ENCODE measurements at regions not wholly inside any gene's neighbourhood (a gene's known extent, or its start where the extent isn't known, plus 50 kb on each side); places are given as distances from the start of the nearest gene placed in this dataset.
"Not testable (repeated sequence)": the region's sequence is repeated elsewhere in the genome, so short reads cannot be mapped to it uniquely, and the experiment has no call there.

DNA sequence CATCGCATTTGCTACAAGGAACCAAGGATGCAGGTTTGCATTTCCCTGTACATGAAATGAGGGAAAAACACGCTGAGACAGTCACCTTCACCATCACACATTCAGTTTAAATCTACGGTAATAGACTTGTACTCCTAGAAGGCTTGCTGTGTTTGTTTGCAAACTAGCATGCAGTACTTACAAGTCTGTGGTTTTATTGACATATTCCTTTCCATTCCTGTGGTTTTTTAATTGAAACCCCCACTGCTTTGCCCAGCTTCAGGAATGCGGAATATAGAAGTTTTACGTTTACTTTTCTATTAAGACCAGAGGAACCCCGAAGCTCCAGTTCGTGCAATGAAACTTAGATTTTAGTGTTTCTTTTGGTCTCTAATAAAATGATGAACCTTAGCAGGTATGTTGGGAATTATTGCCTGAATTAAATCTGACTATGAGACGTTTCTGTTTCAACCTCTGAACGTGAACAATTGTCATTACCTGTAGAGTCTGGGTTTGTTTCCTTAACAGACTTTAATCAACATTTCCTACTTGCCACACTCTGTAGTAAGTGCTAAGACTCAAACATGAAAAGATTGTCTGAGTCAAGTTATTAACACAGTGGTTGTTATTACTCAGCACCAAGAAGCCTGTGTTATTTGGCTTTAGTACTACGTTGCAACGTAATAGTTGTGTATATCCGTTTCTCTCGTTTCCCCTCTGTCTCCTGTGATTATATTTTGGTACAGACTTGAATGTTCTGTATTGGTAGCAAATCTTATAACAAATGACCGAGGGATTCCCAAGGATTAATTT lies 793.3 kb upstream of the GOT2 start:
- DNase-seq (ENCODE audit: low read depth) = no peak

DNA sequence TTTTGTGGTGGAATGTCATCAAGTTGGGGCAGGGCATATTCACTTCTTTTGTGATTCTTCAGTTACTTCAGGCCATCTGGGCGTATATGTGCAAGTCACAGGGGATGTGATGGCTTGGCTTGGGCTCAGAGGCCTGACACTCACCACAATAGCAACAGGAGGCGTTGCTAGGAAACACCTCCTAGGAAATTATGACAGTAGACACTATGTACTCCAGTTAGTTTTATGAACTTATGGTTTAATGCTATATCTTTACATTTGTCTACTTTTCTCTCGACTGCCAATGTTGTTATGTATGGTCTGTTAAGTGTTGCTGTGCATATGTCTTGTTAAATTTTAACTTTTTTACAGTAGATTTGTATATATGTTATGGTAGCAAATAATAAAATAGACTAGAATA lies 788.7 kb upstream of the GOT2 start:
- no peak for DNase-seq (ENCODE audit: low read depth)

DNA sequence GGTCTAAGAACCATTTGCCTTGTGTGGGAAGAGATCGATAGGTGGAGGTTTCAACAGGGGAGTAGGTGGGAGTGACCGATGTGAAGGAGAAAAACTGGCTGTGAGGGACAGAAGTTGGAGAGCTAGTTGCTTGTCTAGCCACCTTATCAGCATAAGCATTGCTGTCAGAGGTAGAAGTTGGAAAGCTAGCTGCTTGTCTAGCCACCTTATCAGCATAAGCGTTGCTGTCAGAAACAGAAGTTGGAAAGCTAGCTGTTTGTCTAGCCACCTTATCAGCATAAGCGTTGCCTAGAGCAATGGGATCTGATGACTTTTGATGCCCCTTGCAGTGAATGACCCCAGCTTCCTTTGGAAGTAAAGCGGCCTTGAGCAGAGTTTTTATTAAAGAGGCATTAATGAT lies 784.6 kb upstream of the GOT2 start:
- DNase-seq (ENCODE audit: low read depth) = not testable (repeated sequence)

DNA sequence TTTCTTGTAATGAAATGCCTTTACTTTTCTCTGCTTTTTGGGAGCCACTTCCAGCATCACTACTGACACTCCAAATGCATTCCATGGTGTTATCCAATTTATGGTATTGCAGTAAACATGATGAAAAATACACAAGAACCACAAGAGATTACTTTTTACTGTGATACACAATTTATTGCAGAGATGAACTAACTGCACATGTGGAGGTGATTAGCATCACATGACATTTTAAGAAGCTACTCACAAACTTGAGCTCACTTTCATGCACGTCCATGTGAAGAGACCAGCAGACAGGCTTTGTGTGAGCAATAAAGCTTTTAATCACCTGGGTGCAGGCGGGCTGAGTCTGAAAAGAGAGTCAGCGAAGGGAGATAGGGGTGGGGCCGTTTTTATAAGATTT lies 780.5 kb upstream of the GOT2 start:
- no peak for DNase-seq (ENCODE audit: low read depth)

DNA sequence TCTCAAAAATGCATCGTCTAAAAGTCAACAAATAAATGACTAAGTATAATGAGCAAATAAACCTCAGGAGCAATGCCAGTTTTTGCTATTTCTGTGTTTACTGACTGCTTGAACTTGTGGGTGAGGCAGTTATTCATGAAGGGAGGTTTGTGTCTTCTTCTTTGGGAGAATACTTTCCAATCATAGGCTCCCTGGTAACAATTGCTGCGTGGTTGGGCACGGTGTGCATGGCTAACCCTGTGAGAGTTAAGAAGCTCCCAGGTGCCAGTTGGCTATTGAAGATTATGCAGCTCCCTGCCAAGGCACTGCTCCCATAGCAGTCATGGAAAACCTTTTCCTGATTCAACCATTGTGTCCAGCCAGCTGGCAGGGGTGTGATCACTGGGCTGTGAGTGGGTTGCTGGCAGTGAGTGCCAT lies 775.9 kb upstream of the GOT2 start:
- no peak for DNase-seq (ENCODE audit: low read depth)

DNA sequence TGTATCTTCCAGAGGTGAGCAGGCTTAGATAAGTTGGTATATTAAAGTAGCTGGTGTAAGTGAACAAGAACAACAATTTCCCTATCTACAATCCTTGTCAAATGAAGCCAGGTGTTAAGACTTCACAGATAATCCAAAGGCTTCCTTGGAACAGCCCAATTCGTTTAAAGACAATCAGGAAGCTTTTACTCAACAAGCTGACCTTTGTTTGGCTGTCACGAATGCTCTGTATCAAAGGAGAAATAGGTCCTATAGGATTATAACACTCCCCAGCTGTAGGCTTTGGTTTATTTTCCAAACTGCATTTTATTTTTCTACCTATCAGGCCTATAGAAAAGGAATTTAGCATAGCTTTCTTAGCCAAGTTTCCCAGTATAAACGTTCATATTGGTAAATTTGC lies 766.5 kb upstream of the GOT2 start:
- no peak for DNase-seq (ENCODE audit: low read depth)

DNA sequence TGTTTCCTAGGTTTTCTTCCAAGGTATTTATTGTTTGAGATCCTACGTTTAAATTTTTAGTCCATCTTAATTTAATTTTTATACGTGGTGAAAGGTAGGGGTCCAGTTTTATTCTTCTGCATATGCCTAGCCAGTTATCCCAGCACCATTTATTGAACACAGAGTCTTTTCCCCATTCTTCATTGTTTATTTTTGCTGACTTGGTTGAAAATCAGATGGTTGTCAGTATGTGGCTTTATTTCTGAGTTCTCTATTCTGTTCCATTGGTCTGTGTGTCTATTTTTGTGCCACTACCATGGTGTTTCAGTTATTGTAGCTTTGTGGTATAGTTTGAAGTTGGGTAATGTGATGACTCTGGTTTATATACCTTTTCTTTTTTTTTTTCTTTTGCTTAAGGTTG lies 753.0 kb upstream of the GOT2 start:
- no peak for DNase-seq (ENCODE audit: low read depth)

DNA sequence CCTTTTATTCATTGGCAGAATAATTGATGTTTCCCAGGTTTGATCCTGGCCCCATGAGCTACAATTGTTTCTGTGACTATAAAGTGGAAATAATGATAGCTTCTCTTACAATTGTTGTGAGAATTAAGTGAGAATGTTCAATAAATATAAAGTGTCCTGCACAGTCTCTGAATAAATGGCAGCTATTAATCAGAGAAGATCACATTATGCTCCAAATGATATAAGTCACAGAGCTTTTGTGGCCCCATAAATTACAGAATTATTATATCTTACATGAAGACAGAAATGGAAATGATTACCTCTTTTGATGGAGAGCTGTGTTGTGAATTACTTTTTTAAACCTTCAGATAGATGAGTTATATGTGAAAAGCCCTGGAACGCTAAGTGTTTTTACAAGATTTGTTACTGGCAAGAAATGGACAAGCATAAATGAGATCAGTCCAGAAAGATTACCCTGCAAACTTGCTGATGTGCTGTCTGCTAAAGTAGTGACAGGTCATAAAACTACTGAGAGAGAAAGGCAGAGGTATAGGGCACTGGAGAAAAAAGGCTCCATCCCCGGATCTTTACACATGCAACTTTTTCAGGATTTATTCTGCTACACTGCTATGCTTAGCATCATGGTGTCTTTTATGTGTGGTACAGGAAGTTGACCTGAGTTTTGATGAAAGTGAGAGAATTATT lies 750.9 kb upstream of the GOT2 start:
- no peak for DNase-seq (ENCODE audit: low read depth)

DNA sequence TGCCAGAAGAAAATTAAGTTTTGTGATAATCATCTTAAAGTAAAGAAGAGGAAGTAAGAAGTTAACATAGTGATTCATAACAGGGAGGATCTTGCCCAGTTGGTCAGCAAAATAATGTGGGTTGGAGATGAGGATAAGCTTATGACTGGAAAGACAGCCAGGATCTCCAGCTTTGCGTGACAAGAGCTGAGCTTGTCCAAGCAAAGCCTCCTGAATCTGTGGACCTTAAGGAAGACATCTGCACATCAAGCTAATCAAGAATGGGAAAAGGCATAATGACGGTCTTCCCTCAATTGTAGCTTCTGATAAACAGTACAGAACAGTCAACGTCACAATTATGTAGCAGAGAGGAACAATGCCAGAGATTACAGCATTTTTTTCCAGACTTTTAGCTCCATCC lies 744.7 kb upstream of the GOT2 start:
- no peak for DNase-seq (ENCODE audit: low read depth)

DNA sequence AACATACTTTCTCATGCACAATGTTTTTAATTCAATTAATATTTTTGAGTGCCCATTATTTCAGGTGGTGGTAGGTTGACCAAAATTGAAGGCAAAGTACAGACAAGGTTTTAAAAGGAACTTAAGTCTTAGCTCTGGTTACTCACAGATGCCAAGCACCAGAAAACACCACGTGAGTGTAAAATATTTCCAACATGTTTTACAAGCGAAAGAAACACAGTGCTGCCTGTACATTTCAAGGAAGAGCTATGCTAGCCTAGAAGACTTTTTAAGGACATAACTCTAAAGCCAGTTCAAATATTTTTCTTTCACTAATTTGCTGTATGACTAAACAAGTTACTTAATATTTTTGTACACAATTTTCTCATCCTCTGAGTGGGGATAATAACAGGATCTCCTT lies 736.4 kb upstream of the GOT2 start:
- no peak for DNase-seq (ENCODE audit: low read depth)

DNA sequence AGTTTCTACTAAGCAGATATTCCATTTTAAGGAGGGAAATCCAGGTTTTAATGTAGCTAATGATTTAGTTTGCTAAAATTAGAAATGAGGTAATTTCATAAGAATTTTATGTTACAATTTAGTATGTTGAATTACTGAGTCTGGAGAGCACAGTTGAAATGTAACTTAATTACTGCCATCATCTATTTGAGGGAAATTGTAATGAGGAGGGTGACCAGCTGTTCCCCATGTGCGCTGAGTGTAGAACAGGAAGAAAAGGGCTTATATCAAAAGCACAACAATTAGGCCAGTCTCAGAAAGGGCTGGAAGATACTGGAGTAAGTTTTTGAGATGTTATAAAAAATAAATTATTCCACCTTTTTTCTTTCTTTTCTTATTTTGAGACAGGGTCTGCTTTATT lies 735.1 kb upstream of the GOT2 start:
- no peak for DNase-seq (ENCODE audit: low read depth)

DNA sequence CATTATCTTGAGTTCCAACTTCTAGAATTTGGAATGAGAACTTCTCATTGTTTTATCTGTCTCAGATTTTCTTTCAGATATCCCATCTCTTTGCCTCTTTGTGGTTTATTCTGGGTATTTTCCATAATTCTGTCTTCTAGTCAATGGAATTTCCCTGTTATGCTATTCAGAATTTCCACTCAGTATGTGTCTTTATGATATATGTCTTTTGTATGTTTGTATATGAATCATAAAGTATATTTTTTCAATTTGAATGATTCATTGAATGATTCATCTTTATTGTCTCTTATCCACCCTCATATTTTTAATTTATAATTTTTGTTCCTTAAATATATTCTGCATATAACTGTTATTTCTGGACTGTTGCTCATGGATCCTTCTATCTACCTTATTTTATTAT lies 729.7 kb upstream of the GOT2 start:
- no peak for DNase-seq (ENCODE audit: low read depth)

DNA sequence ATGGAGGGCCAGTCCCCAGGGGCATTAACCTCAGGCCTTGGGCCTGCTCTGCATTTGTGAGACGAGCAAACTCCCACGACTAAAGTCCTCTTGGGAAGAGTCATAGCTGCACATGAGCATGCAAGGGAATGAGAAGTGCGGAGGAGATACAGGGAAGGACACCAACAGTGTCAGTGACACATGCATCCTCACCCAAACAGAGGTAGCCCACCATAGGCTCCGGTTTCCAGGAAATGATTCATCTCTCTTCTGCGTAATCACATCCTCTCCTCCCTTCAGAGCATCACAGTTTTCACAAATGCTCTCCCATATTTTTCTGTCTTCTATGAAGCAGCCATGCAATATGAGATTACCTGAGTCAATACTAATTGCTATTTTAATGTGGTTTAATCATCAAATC lies 725.7 kb upstream of the GOT2 start:
- DNase-seq (ENCODE audit: low read depth) = no peak

DNA sequence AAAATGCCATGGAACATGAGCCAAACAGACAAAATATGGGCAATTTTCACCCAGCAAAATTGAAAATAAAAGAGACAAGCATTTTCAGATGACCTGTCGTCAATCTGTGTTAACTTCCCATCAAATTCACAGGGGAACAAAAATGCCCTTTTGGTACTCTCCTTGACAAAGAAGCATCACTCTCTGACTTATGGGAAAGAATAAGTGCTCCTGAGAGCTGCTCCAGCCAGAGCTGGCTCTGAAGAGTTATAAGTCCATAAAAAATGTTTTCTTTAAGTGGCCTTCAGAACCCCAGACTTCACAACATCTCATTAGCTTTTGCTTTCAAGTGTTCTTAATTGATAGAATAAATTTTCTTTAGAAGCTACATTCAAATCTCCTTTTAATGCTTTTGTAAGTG lies 721.4 kb upstream of the GOT2 start:
- DNase-seq (ENCODE audit: low read depth) = no peak

DNA sequence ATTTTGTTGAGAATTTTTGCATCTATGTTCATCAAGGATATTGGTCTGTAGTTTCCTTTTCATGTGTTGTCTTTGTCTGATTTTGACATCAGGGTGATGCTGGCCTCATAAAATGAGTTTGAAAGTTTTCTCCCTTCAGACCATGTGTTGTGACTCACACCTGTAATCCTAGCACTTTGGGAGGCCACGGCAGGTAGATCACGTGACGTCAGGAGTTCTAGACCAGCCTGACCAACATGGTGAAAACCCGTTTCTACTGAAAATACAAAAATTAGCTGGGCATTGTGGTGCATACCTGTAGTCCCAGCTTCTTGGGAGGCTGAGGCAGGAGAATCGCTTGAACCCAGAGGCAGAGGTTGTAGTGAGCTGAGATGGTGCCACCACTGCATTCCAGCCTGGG lies 716.4 kb upstream of the GOT2 start:
- not testable (repeated sequence) for DNase-seq (ENCODE audit: low read depth)

DNA sequence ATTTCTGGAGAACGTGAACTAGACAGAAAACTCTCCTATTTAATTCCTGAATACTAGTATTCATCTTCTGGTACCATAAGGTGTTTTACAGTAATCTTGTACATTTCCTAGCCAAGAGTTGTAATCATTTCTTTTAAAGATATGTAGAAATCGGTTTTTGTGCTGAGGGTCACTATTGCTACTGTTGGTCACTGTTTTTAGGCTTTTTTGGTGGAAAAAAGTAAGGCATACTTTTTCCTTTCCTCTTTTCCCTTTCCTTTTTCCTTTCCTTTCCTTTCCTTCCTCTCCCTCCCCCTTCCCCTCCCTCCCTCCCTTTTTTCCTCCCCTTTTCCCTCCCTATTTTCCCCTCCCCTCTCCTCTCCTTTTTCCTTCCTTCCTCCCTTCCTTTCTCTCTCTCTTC lies 706.4 kb upstream of the GOT2 start:
- no peak for DNase-seq (ENCODE audit: low read depth)

DNA sequence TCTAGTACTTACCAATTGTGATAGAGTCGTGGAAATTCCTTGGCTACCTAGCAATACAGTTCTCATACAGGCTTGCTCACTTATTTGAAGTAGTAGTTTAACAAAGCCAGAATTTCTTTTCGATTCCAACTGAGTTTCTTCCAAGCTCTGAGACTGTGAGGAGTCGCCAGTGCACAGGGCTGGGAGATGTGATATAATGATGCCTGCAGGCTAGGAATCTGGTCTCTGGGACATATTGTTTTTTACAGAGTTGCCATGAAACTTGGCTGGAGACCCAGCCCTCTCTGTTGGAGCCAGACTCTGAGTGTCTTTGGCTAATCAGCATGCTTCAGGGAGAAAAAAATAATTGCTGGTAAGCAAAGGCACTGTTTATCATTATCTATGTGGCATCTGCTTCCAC lies 698.8 kb upstream of the GOT2 start:
- no peak for DNase-seq (ENCODE audit: low read depth)

DNA sequence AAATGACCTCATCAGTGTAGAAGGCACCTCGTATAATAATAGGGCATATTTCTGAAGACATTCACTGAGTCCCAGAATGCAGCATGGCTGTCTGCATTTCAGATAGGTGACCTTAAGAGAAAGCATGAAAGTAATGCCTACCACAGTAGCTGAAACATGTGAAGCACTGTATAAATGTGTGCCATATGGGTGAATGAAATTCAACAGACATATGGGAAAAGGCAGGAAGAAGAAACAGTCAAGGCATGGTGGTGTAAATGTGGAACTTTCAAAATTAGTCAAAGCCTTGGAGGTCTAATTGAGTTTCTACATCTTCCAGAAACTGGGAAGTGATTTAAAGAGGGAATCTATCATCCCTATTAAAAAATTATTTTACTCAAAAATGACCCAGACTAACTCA lies 698.2 kb upstream of the GOT2 start:
- no peak for DNase-seq (ENCODE audit: low read depth)

DNA sequence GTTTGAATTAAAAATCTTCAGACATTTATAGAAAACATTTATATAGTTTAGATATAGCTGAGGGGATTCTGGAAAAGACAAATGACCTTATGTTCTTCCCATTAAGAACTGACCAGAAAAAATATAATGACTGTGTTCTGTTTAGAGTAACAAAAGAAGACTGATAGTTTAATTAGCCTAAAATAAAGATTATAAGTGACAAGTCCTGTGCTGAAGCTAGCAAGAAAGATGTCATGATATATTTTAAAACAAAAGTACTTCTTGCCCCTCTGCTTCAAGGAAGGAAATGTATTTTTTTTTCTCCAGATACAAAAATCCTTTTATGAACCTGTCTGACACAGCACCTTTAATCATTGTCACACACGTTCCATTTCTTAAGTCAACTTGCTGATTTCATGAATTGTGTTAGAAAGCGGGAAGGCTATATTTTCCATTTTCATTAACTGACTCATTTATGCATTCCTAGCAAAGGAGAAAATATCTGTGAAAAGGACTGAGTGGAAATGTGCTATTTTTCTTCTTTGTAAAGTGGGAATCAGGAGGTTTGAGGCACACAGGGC lies 690.7 kb upstream of the GOT2 start:
- no peak for DNase-seq (ENCODE audit: low read depth)

DNA sequence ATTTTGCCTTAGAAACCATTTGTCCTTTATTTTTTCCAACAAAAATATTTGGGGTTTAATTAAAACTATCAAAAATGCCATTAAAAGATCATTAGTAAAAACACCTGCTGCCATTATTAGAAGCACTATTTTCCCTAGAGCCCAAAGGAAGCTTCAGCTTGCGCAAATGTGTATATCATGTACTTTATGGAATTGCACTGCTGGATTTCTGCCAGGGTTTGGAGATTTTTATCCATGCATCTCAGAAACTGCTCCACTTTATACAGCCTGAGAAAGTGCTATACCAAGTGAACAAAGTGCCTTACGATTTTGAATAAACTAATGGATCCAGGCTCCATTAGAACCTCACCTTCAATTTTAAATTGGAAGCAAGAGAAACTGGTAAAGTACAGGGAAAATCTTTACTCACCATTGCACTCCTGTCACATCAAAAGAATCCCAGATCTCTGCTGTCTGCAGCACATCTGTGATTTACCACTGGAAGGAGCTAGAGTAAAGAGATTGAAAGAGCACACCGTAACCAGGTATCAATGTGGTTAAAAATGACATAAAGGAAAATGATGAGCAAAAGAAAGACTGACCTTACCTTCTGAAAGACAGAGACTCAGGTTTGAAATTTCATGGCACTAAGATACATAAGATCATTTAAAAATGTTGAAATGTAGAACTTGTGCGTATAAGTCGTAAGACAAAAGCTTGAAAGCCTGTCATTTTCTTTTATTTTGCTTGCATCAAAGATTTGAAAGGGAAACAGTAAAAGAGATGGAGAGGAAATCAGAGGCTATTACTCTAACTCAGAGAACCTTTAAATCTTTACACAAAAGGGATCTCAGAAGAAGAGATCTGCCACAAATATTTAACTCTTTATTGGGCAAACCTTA lies 678.1 kb upstream of the GOT2 start:
- DNase-seq (ENCODE audit: low read depth) = no peak

DNA sequence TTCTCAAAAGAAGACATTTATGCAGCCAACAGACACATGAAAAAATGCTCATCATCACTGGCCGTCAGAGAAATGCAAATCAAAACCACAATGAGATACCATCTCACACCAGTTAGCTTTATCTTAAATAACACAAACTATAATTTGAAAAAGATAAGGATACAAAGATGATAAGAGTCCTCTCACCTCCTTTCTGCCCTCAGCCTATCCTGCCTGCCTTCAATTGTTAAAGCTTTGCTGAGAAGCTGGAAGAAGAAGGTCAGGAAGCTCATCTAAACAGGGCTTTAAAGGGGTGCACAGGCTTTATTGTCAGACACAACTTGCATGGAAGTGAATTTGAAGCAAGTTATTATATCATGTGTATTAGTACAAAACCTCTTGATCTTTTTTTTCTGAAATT lies 676.3 kb upstream of the GOT2 start:
- DNase-seq (ENCODE audit: low read depth) = no peak

DNA sequence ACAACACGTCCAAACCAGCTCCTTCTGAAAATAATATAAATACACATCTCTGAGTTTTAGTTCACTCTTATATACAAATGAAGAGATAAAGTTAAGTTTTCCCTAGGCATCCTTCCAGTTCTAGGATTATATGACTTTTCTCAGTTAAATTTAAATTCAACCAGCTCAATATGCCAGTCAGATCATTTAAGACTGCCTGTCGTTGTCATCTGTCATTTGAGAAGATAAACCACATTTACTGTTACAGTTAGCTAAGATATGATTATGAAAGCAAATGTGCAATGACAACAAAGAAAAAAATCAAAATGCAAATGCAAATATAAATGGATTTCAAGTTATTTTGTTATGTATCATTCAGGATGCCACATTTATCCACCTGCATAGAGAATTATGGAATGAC lies 671.7 kb upstream of the GOT2 start:
- no peak for DNase-seq (ENCODE audit: low read depth)

DNA sequence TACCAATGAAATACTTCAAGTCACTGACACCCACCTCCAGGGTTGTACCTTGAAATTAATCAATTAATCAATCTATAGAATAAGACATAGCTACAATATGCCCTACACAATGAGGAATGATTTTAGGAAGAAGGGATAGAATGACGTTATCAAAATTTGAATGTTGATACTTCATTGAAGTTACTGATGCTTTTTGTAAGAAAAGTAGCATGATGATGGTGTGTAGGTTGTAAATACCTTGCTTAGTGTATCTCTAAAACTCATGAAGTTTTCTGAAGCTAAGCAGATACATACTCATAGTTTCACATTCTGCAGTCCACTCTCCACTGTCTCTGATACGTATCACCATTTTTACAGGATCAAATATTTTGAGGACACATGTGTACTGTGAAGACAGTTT lies 670.4 kb upstream of the GOT2 start:
- no peak for DNase-seq (ENCODE audit: low read depth)

Data from activated T-cell treated with anti-CD3 and anti-CD28 coated beads for 1 hour (primary cell).